GM12878 (cell line): ENCODE measurements at regions not wholly inside any gene's neighbourhood (a gene's known extent, or its start where the extent isn't known, plus 50 kb on each side); places are given as distances from the start of the nearest gene placed in this dataset.
A peak's percentile ranks its signal among the peaks of the same experiment; 100 is the strongest.

Experiments
- ATAC-seq: fragments of 200-7000 bp; cut with Tn5 transposase; 3 replicates; pipeline ENCODE4 v1.9.1; 2020; ENCODE audit warnings: mild to moderate bottlenecking, moderate library complexity
- BruUV-seq: library from RNA; stranded (reverse); fragments of 400-500 nt; replicated peaks from 2 replicates; lab custom pipeline; 2021; lab: Mats Ljungman, UMichigan
- CTCF ChIA-PET: fragments of 300-600 bp; sonication (Branson Sonifier 250); formaldehyde crosslinking; extraction: SDS; loops from one replicate; lab custom pipeline; 2021; ENCODE audit warnings: inconsistent platforms; lab: Yijun Ruan, JAX
- POLR2A ChIA-PET: fragments of 350-600 bp; formaldehyde crosslinking; extraction: SDS; loops from one replicate; lab custom pipeline; 2021; ENCODE audit warnings: inconsistent platforms; lab: Charles Lee
- RAD21 ChIA-PET: fragments of 300-600 bp; sonication (Branson Sonifier 250); formaldehyde crosslinking; loops from one replicate; lab custom pipeline; 2023; ENCODE audit warnings: antibody characterized with exemption; ENCODE audit not compliant: unreplicated experiment; lab: Charles Lee
- SMC1A ChIA-PET: fragments of 300-600 bp; sonication (Branson Sonifier 250); formaldehyde crosslinking; loops from one replicate; lab custom pipeline; 2023; ENCODE audit not compliant: unreplicated experiment, uncharacterized antibody; lab: Charles Lee
- DNase-seq: peaks from one replicate; pipeline ENCODE4 v3.0.0-alpha.2; 2011; ENCODE audit warnings: low read depth, low spot score
- FAIRE-seq: peaks from 3 replicates; lab custom pipeline; 2011; peaks lifted over from hg19 to GRCh38; lab: Jason Lieb, UNC
- H2AFZ ChIP-seq: 2 replicates; pipeline ENCODE4 v1.6.0; 2011; ENCODE audit warnings: low read depth, low read length, control low read depth; ENCODE audit not compliant: control insufficient read depth
- H3K27ac ChIP-seq: 2 replicates; pipeline ENCODE4 v1.5.1; 2011; ENCODE audit warnings: control low read depth; ENCODE audit not compliant: control insufficient read depth, insufficient read depth
- H3K27me3 ChIP-seq, 2 experiments: replicated peaks in 1 of 2; 2 replicates each; pipeline versions ENCODE4 v1.6.0 to v1.6.1; 2011; ENCODE audit warnings: low read length in 1 of 2; ENCODE audit not compliant: control insufficient read depth in 2 of 2, insufficient read depth in 2 of 2
- H3K36me3 ChIP-seq, 2 experiments: 2 replicates each; pipeline ENCODE4 v1.5.1; 2011; ENCODE audit warnings: low read length in 1 of 2; ENCODE audit not compliant: control insufficient read depth in 2 of 2, insufficient read depth in 2 of 2
- H3K4me1 ChIP-seq: 2 replicates; pipeline ENCODE4 v1.6.1; 2011; ENCODE audit warnings: mild to moderate bottlenecking, low read length, moderate library complexity, mixed read lengths; ENCODE audit not compliant: control insufficient read depth, insufficient read depth
- H3K4me2 ChIP-seq: 2 replicates; pipeline ENCODE4 v1.6.0; 2011; ENCODE audit warnings: control low read depth; ENCODE audit not compliant: control insufficient read depth, insufficient read depth
- H3K4me3 ChIP-seq: fragments of 200-600 bp; sonication (generic); 2 replicates; pipeline ENCODE4 v1.5.1; 2016
- H3K79me2 ChIP-seq: 2 replicates; pipeline ENCODE4 v1.6.0; 2011; ENCODE audit warnings: low read length; ENCODE audit not compliant: control insufficient read depth, insufficient read depth
- H3K9ac ChIP-seq: 2 replicates; pipeline ENCODE4 v1.8.0; 2011; ENCODE audit warnings: low read length, control low read depth, mixed read lengths; ENCODE audit not compliant: control insufficient read depth, insufficient read depth
- H3K9me3 ChIP-seq: replicated peaks from 3 replicates; pipeline ENCODE4 v1.5.1; 2011; ENCODE audit warnings: mild to moderate bottlenecking, low read length; ENCODE audit not compliant: control insufficient read depth, insufficient read depth
- H4K20me1 ChIP-seq: 2 replicates; pipeline ENCODE4 v1.6.0; 2011; ENCODE audit not compliant: control insufficient read depth, insufficient read depth
- BCL11A ChIP-seq: IDR thresholded peaks from 2 replicates; pipeline ENCODE4 v1.6.1; 2011; ENCODE audit warnings: low read depth, low read length
- EED ChIP-seq: sonication (generic); IDR thresholded peaks from 2 replicates; pipeline ENCODE4 v1.6.1; 2016; ENCODE audit warnings: antibody characterized with exemption, low read depth
- ETV6 ChIP-seq, 2 experiments: fragments of 450-650 bp in 1 of 2; IDR thresholded peaks in 1 of 2; conservative IDR thresholded peaks in 1 of 2; 2 replicates each; pipeline ENCODE4 v1.6.1; 2014; ENCODE audit warnings: antibody characterized with exemption in 1 of 2, borderline replicate concordance in 1 of 2, low read depth in 1 of 2, mild to moderate bottlenecking in 1 of 2, moderate library complexity in 1 of 2
- FOXM1 ChIP-seq: IDR thresholded peaks from 2 replicates; pipeline ENCODE4 v1.6.1; 2012; ENCODE audit warnings: low read depth, mild to moderate bottlenecking, inconsistent platforms, low read length, moderate library complexity
- IRF4 ChIP-seq: IDR thresholded peaks from 2 replicates; pipeline ENCODE4 v1.6.1; 2011; ENCODE audit warnings: low read depth, low read length
- JUND ChIP-seq: IDR thresholded peaks from 2 replicates; pipeline ENCODE4 v1.6.1; 2012; ENCODE audit warnings: low read depth, mild to moderate bottlenecking, low read length, improper control_type of control experiment, moderate library complexity
- NR2F1 ChIP-seq: fragments of 450-650 bp; conservative IDR thresholded peaks from 2 replicates; pipeline ENCODE4 v1.6.1; 2017; ENCODE audit warnings: mild to moderate bottlenecking
- PBX3 ChIP-seq: IDR thresholded peaks from 2 replicates; pipeline ENCODE4 v1.6.1; 2011; ENCODE audit warnings: mild to moderate bottlenecking, low read depth, low read length, moderate library complexity; ENCODE audit not compliant: insufficient replicate concordance
- PRDM15 ChIP-seq: fragments of 450-650 bp; formaldehyde crosslinking; IDR thresholded peaks from 2 replicates; pipeline ENCODE4 v1.4.0; 2020; ENCODE audit warnings: mild to moderate bottlenecking, moderate library complexity
- RAD21 ChIP-seq: IDR thresholded peaks from 2 replicates; pipeline ENCODE4 v1.6.1; 2011; ENCODE audit warnings: mild to moderate bottlenecking, low read depth, low read length, moderate library complexity; ENCODE audit not compliant: insufficient read depth
- RB1 ChIP-seq: fragments of 450-650 bp; formaldehyde crosslinking; IDR thresholded peaks from 2 replicates; pipeline ENCODE4 v1.6.1; 2017; ENCODE audit warnings: mild to moderate bottlenecking, borderline replicate concordance
- TCF12 ChIP-seq: IDR thresholded peaks from 2 replicates; pipeline ENCODE4 v1.6.1; 2011; ENCODE audit warnings: low read depth, mild to moderate bottlenecking, low read length
- YY1 ChIP-seq: IDR thresholded peaks from 2 replicates; pipeline ENCODE4 v1.6.1; 2011; ENCODE audit warnings: low read depth, mild to moderate bottlenecking, low read length
- ZBED1 ChIP-seq: IDR thresholded peaks from 2 replicates; pipeline ENCODE4 v1.6.1; 2016; ENCODE audit warnings: borderline replicate concordance
- ZNF207 ChIP-seq: fragments of 450-650 bp; IDR thresholded peaks from 2 replicates; pipeline ENCODE4 v1.6.1; 2014; ENCODE audit warnings: antibody characterized with exemption, mild to moderate bottlenecking, borderline replicate concordance
- ZNF622 ChIP-seq: fragments of 450-650 bp; IDR thresholded peaks from 2 replicates; pipeline ENCODE4 v1.6.1; 2017; ENCODE audit warnings: mild to moderate bottlenecking, inconsistent platforms
- WGBS: methylation state at CpG from one replicate; pipeline ENCODE4 v1.1.6; 2016; ENCODE audit warnings: low lambda C conversion rate; ENCODE audit not compliant: insufficient replicate concordance, insufficient coverage; ENCODE audit errors: missing lambda C conversion rate; 5-methylcytosine and 5-hydroxymethylcytosine counted together
- in situ Hi-C: fragments of 300-500 bp; cut with MboI; formaldehyde crosslinking; loops from 9 replicates; pipeline ENCODE4 v1.14.3; 2018; ENCODE audit warnings: mixed read lengths
- intact Hi-C: fragments of 100-400 bp; cut with micrococcal nuclease; formaldehyde crosslinking; loops from one replicate; pipeline ENCODE4 v1.14.2; 2022; ENCODE audit not compliant: unreplicated experiment

GRCh38 chr16:54636221-54636793 is 294.4 kb upstream of the IRX5 start (continued):
- no peak for TF ChIP-seq PRDM15 (CRISPR knock-in tag)
- no peak for TF ChIP-seq ZNF622
- no peak for TF ChIP-seq ETV6 (conservative IDR thresholded peaks at IDR 0.05 in 1 of 2, IDR thresholded peaks at IDR 0.05 in 1 of 2; ENCODE audit: borderline replicate concordance in 1 of 2, low read depth in 1 of 2)

GRCh38 chr16:54633943-54634362 is 296.7 kb upstream of the IRX5 start:
- Histone ChIP-seq H3K79me2 (no peaks in the 10 kb centered on the region), H3K27me3 (no peaks in the 10 kb centered on the region), H3K4me3 (no peak overlapping the region), H3K27ac (no peak overlapping the region), H2AFZ (no peak overlapping the region), H3K4me1 (no peaks in the 10 kb centered on the region), H3K4me2 (no peak overlapping the region), H3K9me3 (no peaks in the 10 kb centered on the region), H3K9ac (no peak overlapping the region), H3K36me3 (no peaks in the 10 kb centered on the region), H4K20me1 (no peaks in the 10 kb centered on the region)
- ATAC-seq: no peak
- no TSS peak for BruUV-seq
- CTCF ChIA-PET: no interaction called here
- SMC1A ChIA-PET: no interaction called here
- in situ Hi-C loops (no loop called here), intact Hi-C loops (no loop called here)
- RAD21 ChIA-PET: no interaction called here
- POLR2A ChIA-PET: no interaction called here
- DNase-seq: no peak
- 57% methylated on average over 6 of the region's 6 CpGs for WGBS
- FAIRE-seq: no peak
- no peak for TF ChIP-seq PBX3
- TF ChIP-seq FOXM1: no peak
- TF ChIP-seq ZNF207: no peak
- no peak for TF ChIP-seq TCF12
- TF ChIP-seq ZBED1: no peak
- no peak for TF ChIP-seq EED
- TF ChIP-seq NR2F1: no peak
- TF ChIP-seq RAD21: 0 out of 2 replicates have a peak, but pooled peaks have one; percentile 2
- TF ChIP-seq RB1: no peak
- no peak for TF ChIP-seq IRF4
- TF ChIP-seq YY1: peak; percentile 85
- no peak for TF ChIP-seq JUND
- no peak for TF ChIP-seq BCL11A
